OCI-LY7 (cell line): ENCODE measurements at regions not wholly inside any gene's neighbourhood (a gene's known extent, or its start where the extent isn't known, plus 50 kb on each side); places are given as distances from the start of the nearest gene placed in this dataset.

Experiments
- BruUV-seq: library from RNA; stranded (reverse); fragments of 400-500 nt; replicated peaks from 2 replicates; lab custom pipeline; 2021; lab: Mats Ljungman, UMichigan
- CTCF ChIA-PET: fragments of 300-600 bp; sonication (Branson Sonifier 250); formaldehyde crosslinking; loops from one replicate; lab custom pipeline; 2022; ENCODE audit warnings: antibody characterized with exemption; ENCODE audit not compliant: unreplicated experiment; lab: Charles Lee
- POLR2A ChIA-PET: fragments of 300-600 bp; sonication (Branson Sonifier 250); formaldehyde crosslinking; loops from one replicate; lab custom pipeline; 2022; ENCODE audit warnings: antibody characterized with exemption; lab: Charles Lee
- DNase-seq: peaks from one replicate; pipeline ENCODE4 v3.0.0-alpha.2; 2015; ENCODE audit warnings: low spot score
- H2AFZ ChIP-seq: fragments of 200-600 bp; sonication (generic), shearing (Covaris generic); 2 replicates; pipeline ENCODE4 v1.6.1; 2014; ENCODE audit warnings: mild to moderate bottlenecking, antibody characterized with exemption, low read length, moderate library complexity
- H3K27ac ChIP-seq: fragments of 200-600 bp; sonication (generic); 2 replicates; pipeline ENCODE4 v1.5.1; 2014; ENCODE audit warnings: mixed run types, low read depth, mild to moderate bottlenecking, moderate library complexity, low read length, inconsistent platforms; ENCODE audit not compliant: poor library complexity, severe bottlenecking
- H3K36me3 ChIP-seq: fragments of 200-600 bp; sonication (generic); 2 replicates; pipeline ENCODE4 v1.6.1; 2014; ENCODE audit warnings: mild to moderate bottlenecking, antibody characterized with exemption, low read length, moderate library complexity, mixed read lengths; ENCODE audit not compliant: insufficient read depth
- H3K4me1 ChIP-seq: fragments of 200-600 bp; sonication (generic); 2 replicates; pipeline ENCODE4 v1.5.1; 2014; ENCODE audit warnings: mild to moderate bottlenecking, low read length; ENCODE audit not compliant: insufficient read depth, poor library complexity, severe bottlenecking
- H3K4me2 ChIP-seq: fragments of 200-600 bp; sonication (generic); 2 replicates; pipeline ENCODE4 v1.6.1; 2014; ENCODE audit warnings: mild to moderate bottlenecking, low read length
- H3K4me3 ChIP-seq: fragments of 200-600 bp; sonication (generic); 2 replicates; pipeline ENCODE4 v1.5.1; 2014; ENCODE audit warnings: mild to moderate bottlenecking, low read depth, low read length; ENCODE audit not compliant: poor library complexity, severe bottlenecking
- H3K79me2 ChIP-seq: fragments of 200-600 bp; sonication (generic); 2 replicates; pipeline ENCODE4 v1.6.1; 2016; ENCODE audit warnings: low read depth, mild to moderate bottlenecking, low read length, moderate library complexity, mixed read lengths; ENCODE audit not compliant: insufficient read depth
- H3K9me2 ChIP-seq: fragments of 200-600 bp; sonication (generic); 2 replicates; pipeline ENCODE4 v1.6.1; 2016; ENCODE audit warnings: mild to moderate bottlenecking, low read length, mixed read lengths; ENCODE audit not compliant: insufficient read depth
- H3K9me3 ChIP-seq: fragments of 200-600 bp; sonication (generic); 2 replicates; pipeline ENCODE4 v1.6.1; 2014; ENCODE audit warnings: mild to moderate bottlenecking, mixed run types, low read length, mixed read lengths
- H4K20me1 ChIP-seq: fragments of 200-600 bp; sonication (generic); 2 replicates; pipeline ENCODE4 v1.6.1; 2014; ENCODE audit warnings: mild to moderate bottlenecking, antibody characterized with exemption, low read length, moderate library complexity, mixed read lengths; ENCODE audit not compliant: insufficient read depth
- CTCF ChIP-seq: fragments of 200-600 bp; sonication (generic); conservative IDR thresholded peaks from 2 replicates; pipeline ENCODE4 v1.5.1; 2014; ENCODE audit warnings: mild to moderate bottlenecking, antibody characterized with exemption, low read length, moderate library complexity, mixed read lengths
- EZH2phosphoT487 ChIP-seq: fragments of 200-600 bp; sonication (generic); IDR thresholded peaks from 2 replicates; pipeline ENCODE4 v1.6.1; 2018; ENCODE audit warnings: low read depth, borderline replicate concordance, mild to moderate bottlenecking, mixed run types, antibody characterized with exemption, low read length, moderate library complexity, mixed read lengths
- intact Hi-C: fragments of 100-400 bp; cut with micrococcal nuclease; formaldehyde crosslinking; loops from one replicate; pipeline ENCODE4 v1.10.0; 2022; ENCODE audit not compliant: unreplicated experiment

- no peak for DNase-seq
- no peaks in the 10 kb centered on the region for H3K79me2 ChIP-seq
- H3K9me3 ChIP-seq, result no peaks in the 10 kb centered on the region
- no peak for TF ChIP-seq CTCF
- TF ChIP-seq EZH2phosphoT487, result no peak
- ChIA-PET CTCF (no interaction called here), POLR2A (interaction anchor here (0.6 kb wide), 1 partner anchor 17 kb away, joined by 3 read pairs; no protein-coding TSS in a partner anchor)
- intact Hi-C loops, result no loop called here
- no peak overlapping the region for H2AFZ ChIP-seq
- no peak overlapping the region for H3K27ac ChIP-seq
- H4K20me1 ChIP-seq, result no peaks in the 10 kb centered on the region
- H3K9me2 ChIP-seq, result no peaks in the 10 kb centered on the region
- no peaks in the 10 kb centered on the region for H3K4me1 ChIP-seq
- no peaks in the 10 kb centered on the region for H3K36me3 ChIP-seq
- no peak overlapping the region for H3K4me3 ChIP-seq
- BruUV-seq, result no TSS peak
- H3K4me2 ChIP-seq, result no peak overlapping the region
Observed at GRCh38 chr7:15821484-15822427, 135.3 kb upstream of the MEOX2 start.

- no TSS peak for BruUV-seq
- CTCF ChIA-PET, result no interaction called here
- intact Hi-C loops, result no loop called here
- POLR2A ChIA-PET, result no interaction called here
- H2AFZ ChIP-seq, result no peak overlapping the region
- H3K4me2 ChIP-seq, result no peak overlapping the region
- H3K9me3 ChIP-seq, result no peaks in the 10 kb centered on the region
- DNase-seq, result no peak
- no peaks in the 10 kb centered on the region for H3K79me2 ChIP-seq
- H3K9me2 ChIP-seq, result no peaks in the 10 kb centered on the region
- TF ChIP-seq EZH2phosphoT487, result no peak
- TF ChIP-seq CTCF, result no peak
- no peaks in the 10 kb centered on the region for H3K36me3 ChIP-seq
- no peak overlapping the region for H3K27ac ChIP-seq
- H3K4me1 ChIP-seq, result no peaks in the 10 kb centered on the region
- H4K20me1 ChIP-seq, result no peaks in the 10 kb centered on the region
- no peak overlapping the region for H3K4me3 ChIP-seq
Observed at GRCh38 chr7:15820319-15820718, 133.8 kb upstream of the MEOX2 start.
